Right ventricle myocardium superior (tissue), 1 donor: ENCODE measurements at regions not wholly inside any gene's neighbourhood (a gene's known extent, or its start where the extent isn't known, plus 50 kb on each side); places are given as distances from the start of the nearest gene placed in this dataset.
A peak's percentile ranks its signal among the peaks of the same experiment; 100 is the strongest.
"Not testable (repeated sequence)": the region's sequence is repeated elsewhere in the genome, so short reads cannot be mapped to it uniquely, and the experiment has no call there.

Source experiments
- ATAC-seq: fragments of 200-7000 bp; cut with Tn5 transposase; one replicate; pipeline ENCODE4 v1.9.1; 2020; ENCODE audit warnings: mild to moderate bottlenecking; ENCODE audit not compliant: poor library complexity
- DNase-seq: peaks from one replicate; pipeline ENCODE4 v3.0.0-alpha.2; 2020
- intact Hi-C: fragments of 100-400 bp; cut with DNase I; formaldehyde crosslinking; loops from one replicate; pipeline ENCODE4 v1.11.2; 2022
- donor health status: DM: no; HTN: yes; CAD: no; lungs with severe emphysema.

GRCh38 chr1:761791-762190 lies 75.3 kb upstream of the OR4F16 start:
- ATAC-seq, intact Hi-C loops, DNase-seq: not testable (repeated sequence)

GRCh38 chr1:771449-771848 lies 85.0 kb upstream of the OR4F16 start:
- DNase-seq, intact Hi-C loops, ATAC-seq: not testable (repeated sequence)

GRCh38 chr1:777480-778180 lies 91.2 kb upstream of the OR4F16 start:
- peak; percentile 41 for DNase-seq
- intact Hi-C loops, ATAC-seq: not testable (repeated sequence)

GRCh38 chr1:778451-779278 lies 92.2 kb upstream of the OR4F16 start:
- intact Hi-C loops = not testable (repeated sequence)
- ATAC-seq (peak; percentile 100), DNase-seq (peak; percentile 100)

GRCh38 chr1:779621-780020 lies 93.2 kb upstream of the OR4F16 start:
- intact Hi-C loops, ATAC-seq: not testable (repeated sequence)
- DNase-seq = peak; percentile 41

- intact Hi-C loops = no loop called here
- ATAC-seq = no peak
- DNase-seq = no peak
These were observed 102.4 kb upstream of the OR4F16 start for GRCh38 chr1:788835-789234.

GRCh38 chr1:789606-790005 lies 103.2 kb upstream of the OR4F16 start:
- ATAC-seq, intact Hi-C loops, DNase-seq: not testable (repeated sequence)

GRCh38 chr1:790388-790930 lies 104.0 kb upstream of the OR4F16 start:
- intact Hi-C loops, DNase-seq, ATAC-seq: not testable (repeated sequence)

GRCh38 chr1:794310-794709 lies 107.9 kb upstream of the OR4F16 start:
- DNase-seq, intact Hi-C loops: not testable (repeated sequence)
- peak; percentile 18 for ATAC-seq

GRCh38 chr1:794918-795584 lies 108.6 kb upstream of the OR4F16 start:
- DNase-seq = not testable (repeated sequence)

GRCh38 chr1:797649-798048 lies 111.2 kb upstream of the OR4F16 start:
- intact Hi-C loops, ATAC-seq, DNase-seq: not testable (repeated sequence)

More at GRCh38 chr1:794918-795584, 108.6 kb upstream of the OR4F16 start:
- ATAC-seq = peak; percentile 87
- intact Hi-C loops = not testable (repeated sequence)

GRCh38 chr1:800397-800796 lies 113.9 kb upstream of the OR4F16 start:
- DNase-seq, intact Hi-C loops, ATAC-seq: not testable (repeated sequence)

- intact Hi-C loops, DNase-seq, ATAC-seq: not testable (repeated sequence)
These were observed 118.1 kb upstream of the OR4F16 start for GRCh38 chr1:804378-805115.

GRCh38 chr1:805310-805709 lies 118.4 kb upstream of the SAMD11 start:
- ATAC-seq, intact Hi-C loops: not testable (repeated sequence)

GRCh38 chr1:807066-807465 lies 116.7 kb upstream of the SAMD11 start:
- ATAC-seq, intact Hi-C loops, DNase-seq: not testable (repeated sequence)

More at GRCh38 chr1:805310-805709, 118.4 kb upstream of the SAMD11 start:
- DNase-seq = not testable (repeated sequence)

GRCh38 chr1:807699-808390 lies 115.9 kb upstream of the SAMD11 start:
- peak; percentile 44 for ATAC-seq
- intact Hi-C loops, DNase-seq: not testable (repeated sequence)

GRCh38 chr1:810949-811348 lies 112.8 kb upstream of the SAMD11 start:
- ATAC-seq, intact Hi-C loops: not testable (repeated sequence)

More at GRCh38 chr1:810949-811348, 112.8 kb upstream of the SAMD11 start:
- DNase-seq = not testable (repeated sequence)
